ENCODE measurements at regions not wholly inside any gene's neighbourhood (a gene's known extent, or its start where the extent isn't known, plus 50 kb on each side); places are given as distances from the start of the nearest gene placed in this dataset.

DNA sequence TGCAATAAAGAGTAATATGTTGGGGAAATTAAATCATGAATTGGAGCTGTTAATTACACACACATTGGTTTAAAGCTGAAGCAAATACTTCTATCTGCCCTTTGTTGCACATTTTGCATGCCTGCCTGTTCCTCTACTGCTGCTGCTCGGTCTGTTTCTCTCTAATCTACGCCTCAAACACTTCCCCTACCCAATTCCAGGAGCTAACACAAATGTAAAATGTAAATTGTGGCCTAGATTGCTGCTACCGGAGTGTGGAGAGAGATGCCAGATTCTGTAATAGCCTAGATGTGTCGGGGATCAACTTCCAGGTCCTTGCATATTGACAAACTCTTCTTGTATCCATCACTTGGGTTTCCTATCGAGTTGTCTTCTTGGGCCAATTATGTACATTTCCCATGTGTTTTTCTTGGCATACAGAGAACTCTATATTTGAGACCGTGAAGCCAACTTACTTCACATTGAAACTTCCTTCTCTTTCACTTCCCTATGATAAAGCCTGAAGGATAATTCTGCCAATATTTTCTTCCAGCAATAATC lies 450.4 kb upstream of the NR2F2 start:
- no peaks in the 10 kb centered on the region for H3K9me3 Mint-ChIP-seq
- H3K4me1 Mint-ChIP-seq = peaks cover 33% of the 10 kb centered on the region
- no peaks in the 10 kb centered on the region for H3K27me3 Mint-ChIP-seq
- H3K27ac Mint-ChIP-seq = peak overlapping the region; percentile 1
- H3K36me3 Mint-ChIP-seq = no peaks in the 10 kb centered on the region
- H3K4me3 Mint-ChIP-seq = peak overlapping the region; percentile 84

DNA sequence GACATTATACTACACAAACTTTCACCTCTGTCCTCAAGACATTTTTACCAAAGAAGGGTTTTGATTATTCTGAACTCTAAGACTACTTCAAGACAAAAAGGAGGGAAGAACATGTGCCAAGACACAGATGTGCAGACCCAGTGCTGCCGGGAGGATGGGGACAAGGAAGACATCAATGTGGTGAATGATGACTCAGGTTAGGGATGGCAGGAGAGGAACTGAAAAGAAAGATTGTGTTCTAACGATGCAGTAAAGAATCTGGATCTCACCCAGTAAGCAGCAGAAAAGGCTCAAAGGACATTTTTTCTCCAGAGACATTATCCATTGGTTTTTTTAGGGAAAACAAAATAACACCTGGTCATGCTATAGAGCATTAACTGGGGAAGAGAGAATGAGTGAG lies 449.9 kb upstream of the NR2F2 start:
- peaks cover 28% of the 10 kb centered on the region for H3K4me1 Mint-ChIP-seq
- H3K27ac Mint-ChIP-seq = peak overlapping the region; percentile 1
- H3K27me3 Mint-ChIP-seq = no peaks in the 10 kb centered on the region
- H3K4me3 Mint-ChIP-seq = peak overlapping the region; percentile 84
- no peaks in the 10 kb centered on the region for H3K36me3 Mint-ChIP-seq
- no peaks in the 10 kb centered on the region for H3K9me3 Mint-ChIP-seq

DNA sequence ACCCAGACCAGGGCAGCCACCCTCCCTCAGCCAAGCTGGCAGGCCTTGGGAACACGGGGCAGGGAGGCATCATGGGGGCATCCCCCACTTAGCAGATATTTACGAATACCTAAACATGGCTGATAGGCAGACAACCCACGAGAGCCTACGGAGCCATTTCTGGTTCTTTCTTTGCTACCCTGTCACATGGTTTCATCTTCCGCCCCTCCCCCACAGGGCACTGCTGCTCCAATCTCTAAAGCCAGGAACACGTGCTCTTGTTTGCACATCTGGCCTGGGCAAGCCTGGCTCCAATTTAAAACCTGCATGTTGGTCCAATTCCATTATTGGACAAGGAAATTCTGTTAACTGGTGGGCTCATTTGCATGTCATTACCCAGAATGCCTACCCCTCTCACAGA lies 447.4 kb upstream of the NR2F2 start:
- Mint-ChIP-seq H3K9me3 (no peaks in the 10 kb centered on the region), H3K27ac (no peak overlapping the region), H3K4me3 (no peak overlapping the region), H3K27me3 (no peaks in the 10 kb centered on the region), H3K36me3 (peaks cover 2% of the 10 kb centered on the region), H3K4me1 (peaks cover 21% of the 10 kb centered on the region)

DNA sequence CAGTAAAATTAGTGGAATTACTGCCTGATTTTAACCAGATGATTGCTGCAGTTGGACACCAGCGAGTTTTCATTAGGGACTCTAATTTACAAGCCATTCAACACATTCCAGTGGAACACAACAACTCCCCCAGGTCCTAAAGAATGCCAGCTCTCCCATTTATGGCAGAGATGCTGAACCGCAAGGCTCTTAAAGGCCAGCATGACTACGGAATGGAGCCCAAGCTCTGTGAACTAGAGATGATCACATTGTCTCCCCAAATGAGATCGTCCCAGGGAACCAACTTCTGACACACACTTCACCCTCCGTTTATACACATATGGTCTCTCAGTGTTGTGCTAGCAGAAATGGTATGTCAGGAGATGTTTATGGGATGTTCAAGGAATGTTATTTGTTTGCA lies 446.2 kb upstream of the NR2F2 start:
- no peaks in the 10 kb centered on the region for H3K27me3 Mint-ChIP-seq
- H3K36me3 Mint-ChIP-seq = peaks cover 2% of the 10 kb centered on the region
- H3K4me1 Mint-ChIP-seq = peaks cover 12% of the 10 kb centered on the region
- no peaks in the 10 kb centered on the region for H3K9me3 Mint-ChIP-seq
- H3K27ac Mint-ChIP-seq = no peak overlapping the region
- H3K4me3 Mint-ChIP-seq = no peak overlapping the region

DNA sequence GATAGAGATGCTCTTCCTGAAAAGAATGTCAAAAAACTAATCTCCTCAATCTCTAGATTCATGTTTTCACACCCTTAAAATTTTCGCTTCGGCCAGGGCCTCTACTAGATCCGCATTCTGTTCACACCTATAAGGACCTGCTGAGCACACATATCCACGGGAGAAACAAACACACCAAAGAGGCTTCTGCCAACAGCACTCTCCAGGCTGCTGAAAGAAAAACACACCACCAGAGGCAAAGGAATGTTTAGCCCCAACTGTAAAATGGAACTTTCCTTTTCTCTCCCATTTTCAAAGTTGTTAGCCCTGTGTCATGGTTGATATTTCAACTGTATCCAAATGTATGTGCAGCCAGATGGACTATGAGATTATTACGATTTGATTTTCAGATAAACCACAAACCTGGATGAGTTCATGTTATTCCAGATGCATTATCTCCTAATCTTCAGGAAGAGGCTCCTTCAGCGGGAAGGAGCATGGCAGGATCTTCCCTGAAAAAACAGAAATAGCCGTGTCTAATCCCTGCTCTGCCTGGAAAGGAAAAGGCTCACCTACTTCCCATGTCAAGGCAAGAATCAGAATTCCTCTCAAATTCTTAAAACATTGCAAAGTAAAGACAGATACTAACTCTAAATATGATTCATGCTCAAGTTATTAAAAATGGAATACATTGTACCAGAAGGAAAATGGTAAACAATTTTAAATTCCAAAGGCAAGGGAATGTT lies 442.7 kb upstream of the NR2F2 start:
- peaks cover 2% of the 10 kb centered on the region for H3K36me3 Mint-ChIP-seq
- H3K27ac Mint-ChIP-seq = peak overlapping the region; percentile 1
- no peak overlapping the region for H3K4me3 Mint-ChIP-seq
- H3K9me3 Mint-ChIP-seq = no peaks in the 10 kb centered on the region
- no peaks in the 10 kb centered on the region for H3K27me3 Mint-ChIP-seq
- H3K4me1 Mint-ChIP-seq = no peaks in the 10 kb centered on the region

DNA sequence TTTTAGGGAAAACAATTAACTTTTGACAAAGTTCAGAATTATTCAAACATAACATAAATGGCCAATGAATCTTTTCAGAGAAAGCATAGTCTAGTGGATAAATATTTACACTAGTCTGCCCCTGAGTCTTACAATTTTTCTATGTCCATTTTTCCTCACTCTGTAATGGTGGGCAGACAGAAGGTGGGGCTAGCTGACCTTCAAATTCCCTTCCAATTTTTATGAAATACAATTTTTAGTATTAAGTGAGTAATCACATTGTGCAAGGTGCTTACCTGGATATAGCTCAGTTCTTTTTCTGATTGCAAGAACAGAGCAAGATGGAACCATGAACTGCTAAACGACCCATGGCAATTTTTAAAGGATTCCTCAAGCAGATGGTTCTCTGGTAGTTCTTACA lies 441.7 kb upstream of the NR2F2 start:
- Mint-ChIP-seq H3K9me3 (no peaks in the 10 kb centered on the region), H3K4me3 (no peak overlapping the region), H3K27me3 (no peaks in the 10 kb centered on the region), H3K4me1 (no peaks in the 10 kb centered on the region), H3K36me3 (peaks cover 2% of the 10 kb centered on the region), H3K27ac (no peak overlapping the region)

DNA sequence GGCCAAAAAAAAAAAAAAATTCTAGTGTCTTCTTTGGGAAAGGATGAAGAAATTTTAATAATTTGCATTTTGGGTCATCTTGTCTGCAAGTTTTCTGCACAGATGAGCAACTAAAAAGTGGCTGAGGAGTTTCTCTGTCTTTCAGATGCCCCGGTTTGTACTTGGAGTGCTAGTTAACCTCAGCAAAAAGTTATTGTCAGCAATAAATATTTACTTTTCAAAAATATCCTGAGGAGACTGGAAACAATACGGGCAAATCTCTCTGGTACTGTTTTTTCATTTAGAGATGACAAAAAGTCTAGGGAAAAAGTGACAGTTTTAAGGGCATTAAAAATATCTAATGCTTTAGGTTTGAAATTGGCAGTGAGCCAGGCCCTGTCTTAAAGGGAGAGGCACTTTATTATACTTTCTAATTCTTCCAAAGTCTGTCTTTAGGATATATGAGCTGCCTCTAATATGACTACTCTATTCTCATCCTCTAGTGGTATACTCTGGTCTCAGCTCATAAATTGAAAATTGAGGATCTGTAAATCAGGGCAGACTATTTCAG lies 436.0 kb upstream of the NR2F2 start:
- Mint-ChIP-seq H3K4me1 (no peaks in the 10 kb centered on the region), H3K36me3 (no peaks in the 10 kb centered on the region), H3K9me3 (no peaks in the 10 kb centered on the region), H3K27me3 (no peaks in the 10 kb centered on the region), H3K4me3 (no peak overlapping the region), H3K27ac (no peak overlapping the region)

DNA sequence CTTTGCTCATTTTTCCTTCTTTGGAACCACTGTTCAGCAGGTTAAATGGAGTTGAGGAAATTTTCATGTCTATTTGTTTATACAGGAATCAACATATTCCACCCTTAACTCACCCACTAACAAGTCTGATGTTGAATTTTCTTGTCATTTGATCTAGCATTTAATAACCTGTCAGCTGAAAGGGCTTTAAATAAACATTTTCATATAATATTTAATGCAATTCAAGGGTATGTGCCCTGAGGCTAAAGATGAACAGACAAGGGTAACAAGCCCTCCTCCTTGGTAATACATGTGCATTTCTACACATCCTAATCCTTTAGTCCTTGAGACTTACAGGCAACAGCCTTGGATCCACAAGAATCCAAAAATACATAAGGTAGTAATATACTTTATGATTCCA lies 435.0 kb upstream of the NR2F2 start:
- H3K27ac Mint-ChIP-seq = no peak overlapping the region
- H3K4me1 Mint-ChIP-seq = no peaks in the 10 kb centered on the region
- H3K4me3 Mint-ChIP-seq = no peak overlapping the region
- H3K36me3 Mint-ChIP-seq = no peaks in the 10 kb centered on the region
- no peaks in the 10 kb centered on the region for H3K9me3 Mint-ChIP-seq
- no peaks in the 10 kb centered on the region for H3K27me3 Mint-ChIP-seq

DNA sequence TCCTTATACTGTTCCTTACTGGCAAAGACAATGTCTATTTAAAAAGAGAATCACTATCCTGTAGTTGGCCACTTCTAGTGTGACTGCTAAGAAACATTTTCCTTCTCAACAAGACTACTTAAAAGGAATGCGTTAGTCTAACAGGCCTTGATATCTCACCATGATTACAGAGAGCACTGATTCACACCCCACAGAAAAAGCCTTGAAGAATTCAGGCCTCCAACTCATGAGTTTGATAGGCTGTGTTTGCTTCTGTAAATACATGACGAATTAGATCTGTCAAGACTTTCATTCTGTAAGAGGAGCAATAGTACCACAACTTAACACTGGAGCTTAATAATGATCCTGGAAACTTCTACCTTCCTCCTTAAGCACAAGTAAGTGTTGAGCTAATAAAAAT lies 432.8 kb upstream of the NR2F2 start:
- no peaks in the 10 kb centered on the region for H3K36me3 Mint-ChIP-seq
- H3K4me3 Mint-ChIP-seq = no peak overlapping the region
- H3K27me3 Mint-ChIP-seq = no peaks in the 10 kb centered on the region
- no peaks in the 10 kb centered on the region for H3K4me1 Mint-ChIP-seq
- no peak overlapping the region for H3K27ac Mint-ChIP-seq
- H3K9me3 Mint-ChIP-seq = no peaks in the 10 kb centered on the region

DNA sequence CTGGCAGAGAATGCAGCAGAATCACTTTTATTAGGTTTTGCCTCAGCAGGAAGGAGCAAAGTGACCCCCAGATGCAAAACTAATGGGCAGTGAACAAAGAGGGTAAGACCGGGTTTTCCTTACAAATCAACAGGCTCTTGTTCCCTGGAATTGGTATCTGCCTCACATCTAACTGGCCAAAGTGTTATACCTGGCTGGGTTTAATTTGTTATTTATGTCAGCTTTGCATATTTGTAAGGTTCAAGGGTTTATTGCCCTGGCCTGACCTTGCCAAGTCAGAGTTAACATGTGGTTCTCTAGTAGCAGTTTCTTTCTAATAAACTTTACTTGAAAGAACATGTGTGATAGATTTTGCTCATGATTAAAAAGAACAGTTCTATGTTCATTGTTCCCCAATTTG lies 431.7 kb upstream of the NR2F2 start:
- Mint-ChIP-seq H3K27me3 (no peaks in the 10 kb centered on the region), H3K4me1 (no peaks in the 10 kb centered on the region), H3K36me3 (no peaks in the 10 kb centered on the region)

DNA sequence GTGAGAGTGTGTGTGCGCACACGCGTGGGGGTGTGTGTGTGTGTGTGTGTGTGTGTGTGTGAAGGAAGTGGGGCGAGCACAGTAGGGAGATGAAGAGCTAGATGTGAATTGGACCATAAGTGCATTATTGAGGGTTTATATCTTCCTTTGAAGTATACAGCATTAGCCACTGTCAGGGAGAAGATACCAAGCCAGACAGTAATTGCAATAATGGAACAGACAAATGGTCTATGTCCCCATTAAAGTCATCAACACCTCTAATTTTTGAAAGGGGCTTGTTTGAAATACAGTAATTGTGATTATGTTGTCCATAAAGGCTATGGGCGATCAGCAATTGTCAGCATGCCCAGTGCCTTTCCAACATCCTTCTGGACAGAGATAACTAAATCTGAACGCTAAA lies 429.2 kb upstream of the NR2F2 start:
- H3K36me3 Mint-ChIP-seq = no peaks in the 10 kb centered on the region
- no peaks in the 10 kb centered on the region for H3K27me3 Mint-ChIP-seq
- no peak overlapping the region for H3K4me3 Mint-ChIP-seq
- no peaks in the 10 kb centered on the region for H3K9me3 Mint-ChIP-seq
- H3K27ac Mint-ChIP-seq = no peak overlapping the region
- no peaks in the 10 kb centered on the region for H3K4me1 Mint-ChIP-seq

More for the DNA sequence above, 431.7 kb upstream of the NR2F2 start:
- no peaks in the 10 kb centered on the region for H3K9me3 Mint-ChIP-seq
- no peak overlapping the region for H3K27ac Mint-ChIP-seq
- no peak overlapping the region for H3K4me3 Mint-ChIP-seq

DNA sequence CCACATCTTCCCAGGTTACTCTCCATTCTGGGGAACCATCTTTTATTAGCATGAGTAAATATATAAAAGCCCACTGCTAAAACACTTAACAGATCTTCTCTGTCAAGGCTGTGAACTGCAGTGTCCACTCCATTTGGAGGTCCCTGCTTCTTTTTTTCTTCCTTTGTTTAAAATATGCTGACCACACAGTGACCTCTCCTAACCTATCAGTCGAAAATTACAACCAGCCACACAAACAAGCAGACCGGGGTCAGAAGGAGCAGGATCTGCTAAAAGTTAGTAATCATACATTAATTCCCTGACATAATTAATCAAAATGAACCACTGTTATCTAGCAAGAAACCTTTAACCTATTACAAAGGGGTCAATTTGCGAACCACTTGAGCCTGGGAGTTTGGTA lies 427.9 kb upstream of the NR2F2 start:
- Mint-ChIP-seq H3K4me1 (no peaks in the 10 kb centered on the region), H3K36me3 (no peaks in the 10 kb centered on the region), H3K27ac (no peak overlapping the region), H3K27me3 (no peaks in the 10 kb centered on the region), H3K9me3 (no peaks in the 10 kb centered on the region), H3K4me3 (no peak overlapping the region)

DNA sequence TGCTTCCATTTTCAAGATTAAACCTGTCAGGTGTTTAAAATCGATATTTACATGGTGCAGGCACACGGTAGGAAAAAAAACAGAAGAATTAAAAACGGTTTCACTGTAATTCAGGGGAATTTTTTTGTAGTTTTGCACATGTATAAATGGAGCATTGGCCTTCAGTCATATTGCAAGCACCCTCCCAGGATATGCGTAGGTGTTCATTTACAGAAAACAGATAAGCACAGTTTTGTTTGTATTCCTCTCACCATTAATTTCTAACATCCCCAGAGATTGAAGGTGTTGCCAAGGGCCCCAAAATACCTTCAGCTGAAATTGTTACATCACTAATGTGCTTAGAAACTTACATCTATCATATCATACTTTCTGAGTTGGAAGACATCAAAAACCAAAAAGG lies 427.1 kb upstream of the NR2F2 start:
- Mint-ChIP-seq H3K9me3 (no peaks in the 10 kb centered on the region), H3K4me3 (no peak overlapping the region)

DNA sequence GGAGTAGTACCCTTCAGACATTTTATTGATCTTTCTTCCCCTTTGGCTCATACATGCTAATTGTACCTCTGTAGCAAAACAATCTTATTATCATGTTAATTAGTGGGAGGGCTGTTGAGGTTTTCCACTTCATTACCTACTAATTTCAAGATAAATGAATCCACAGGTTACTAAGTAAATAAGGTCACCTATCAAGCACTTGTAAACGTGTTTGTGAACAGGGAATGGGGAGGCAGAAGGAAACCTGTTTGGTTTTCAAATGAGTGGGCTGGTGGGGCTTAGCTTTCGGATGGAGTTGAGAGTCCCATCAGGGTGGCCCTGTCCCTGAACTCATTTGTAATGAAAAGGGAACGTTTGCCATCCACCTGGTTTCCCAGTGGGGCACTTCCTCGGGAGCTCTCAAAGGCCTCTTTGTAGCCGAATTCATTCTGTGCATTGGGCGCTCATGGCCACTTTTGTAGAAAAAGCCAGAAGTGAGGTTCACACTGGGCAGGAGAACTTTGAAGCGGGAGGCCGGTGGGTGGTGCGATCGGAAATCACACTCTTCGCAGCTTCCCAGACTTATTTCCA lies 419.8 kb upstream of the NR2F2 start:
- H3K4me3 Mint-ChIP-seq = no peak overlapping the region
- no peaks in the 10 kb centered on the region for H3K36me3 Mint-ChIP-seq
- H3K27me3 Mint-ChIP-seq = peaks cover 3% of the 10 kb centered on the region
- H3K4me1 Mint-ChIP-seq = no peaks in the 10 kb centered on the region
- H3K9me3 Mint-ChIP-seq = no peaks in the 10 kb centered on the region
- H3K27ac Mint-ChIP-seq = no peak overlapping the region

More for the DNA sequence above, 427.1 kb upstream of the NR2F2 start:
- Mint-ChIP-seq H3K27me3 (no peaks in the 10 kb centered on the region), H3K36me3 (no peaks in the 10 kb centered on the region), H3K27ac (no peak overlapping the region), H3K4me1 (no peaks in the 10 kb centered on the region)

DNA sequence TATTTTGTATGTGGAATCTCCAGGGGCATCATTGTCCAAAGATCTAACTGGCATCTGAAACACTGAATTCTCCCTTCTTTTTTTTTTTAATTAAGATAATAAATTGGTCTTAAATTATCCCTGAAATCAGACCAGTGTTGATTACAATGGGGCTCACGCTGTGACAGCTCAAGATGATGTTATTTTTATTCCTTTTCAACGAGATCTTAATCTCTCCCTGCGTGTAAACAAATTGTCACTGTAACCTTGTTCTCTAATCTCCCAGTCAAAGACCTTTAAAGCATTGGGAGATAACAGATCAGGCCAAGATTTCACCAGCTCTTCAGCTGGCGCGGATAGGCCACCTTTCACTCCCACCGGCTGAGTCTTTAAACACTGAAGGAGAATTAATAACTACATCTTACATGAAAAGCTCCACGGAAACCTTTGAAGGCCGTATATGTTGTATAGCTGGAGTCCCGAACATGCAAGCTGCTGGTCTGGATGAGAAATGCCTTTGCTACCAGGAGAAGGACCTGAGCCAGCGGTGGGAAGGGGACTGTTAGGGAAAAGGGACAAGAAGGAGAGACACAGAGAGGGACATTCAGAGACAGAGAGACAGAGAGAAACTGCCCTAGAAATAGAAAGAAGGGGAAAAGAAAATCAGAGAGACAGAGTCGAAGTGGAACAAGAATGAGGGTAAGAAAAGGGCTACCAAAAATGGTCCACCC lies 418.8 kb upstream of the NR2F2 start:
- H3K4me3 Mint-ChIP-seq = no peak overlapping the region
- no peaks in the 10 kb centered on the region for H3K4me1 Mint-ChIP-seq
- H3K9me3 Mint-ChIP-seq = no peaks in the 10 kb centered on the region
- no peak overlapping the region for H3K27ac Mint-ChIP-seq
- no peaks in the 10 kb centered on the region for H3K36me3 Mint-ChIP-seq
- H3K27me3 Mint-ChIP-seq = peaks cover 3% of the 10 kb centered on the region

DNA sequence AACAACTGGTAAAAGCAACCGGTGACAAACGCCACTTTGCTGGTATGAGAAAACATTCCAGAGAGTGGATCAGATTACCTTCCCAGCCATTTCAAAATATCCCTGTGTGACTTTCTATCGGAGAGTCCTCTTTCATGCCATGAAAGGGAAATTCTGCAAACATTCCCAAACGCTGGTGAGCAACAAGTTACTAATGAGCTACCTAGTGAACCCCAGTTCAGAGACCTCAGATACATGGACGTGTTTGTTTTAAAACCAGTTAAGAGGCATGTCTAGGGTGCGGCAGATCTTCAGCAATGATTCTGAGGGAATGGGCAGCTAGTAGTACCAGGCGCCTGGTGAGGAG lies 418.2 kb upstream of the NR2F2 start:
- H3K36me3 Mint-ChIP-seq = no peaks in the 10 kb centered on the region
- H3K4me3 Mint-ChIP-seq = no peak overlapping the region
- H3K4me1 Mint-ChIP-seq = no peaks in the 10 kb centered on the region
- no peak overlapping the region for H3K27ac Mint-ChIP-seq
- no peaks in the 10 kb centered on the region for H3K9me3 Mint-ChIP-seq
- H3K27me3 Mint-ChIP-seq = peaks cover 3% of the 10 kb centered on the region
